DMS53 treated with DMSO at 0.1 percent for 48 hours (cell line): ENCODE measurements at regions not wholly inside any gene's neighbourhood (a gene's known extent, or its start where the extent isn't known, plus 50 kb on each side); places are given as distances from the start of the nearest gene placed in this dataset.
"Not testable (repeated sequence)": the region's sequence is repeated elsewhere in the genome, so short reads cannot be mapped to it uniquely, and the experiment has no call there.

ENCODE experiments used
- DNase-seq: peaks from one replicate; lab custom pipeline; 2025; ENCODE audit not compliant: unreplicated experiment; lab: John Stamatoyannopoulos, UW

- DNase-seq: no peak
Observed at GRCh38 chr15:46080016-46080415, 445.2 kb downstream of the SQOR start.

- no peak for DNase-seq
Observed at GRCh38 chr15:46088486-46089445, 453.9 kb downstream of the SQOR start.

GRCh38 chr15:46089467-46089935 is 454.7 kb downstream of the SQOR start:
- DNase-seq: no peak

GRCh38 chr15:46091860-46092450 is 457.1 kb downstream of the SQOR start:
- DNase-seq: peak; percentile 36

- DNase-seq: not testable (repeated sequence)
Observed at GRCh38 chr15:46098006-46098405, 463.2 kb downstream of the SQOR start.

- DNase-seq: no peak
Observed at GRCh38 chr15:46110755-46111154, 475.9 kb downstream of the SQOR start.

- peak; percentile 1 for DNase-seq
Observed at GRCh38 chr15:46111730-46112129, 476.9 kb downstream of the SQOR start.

GRCh38 chr15:46117071-46117470 is 482.2 kb downstream of the SQOR start:
- no peak for DNase-seq

GRCh38 chr15:46120713-46121112 is 485.9 kb downstream of the SQOR start:
- DNase-seq: no peak

GRCh38 chr15:46121441-46121840 is 486.6 kb downstream of the SQOR start:
- no peak for DNase-seq

- no peak for DNase-seq
Observed at GRCh38 chr15:46126581-46126980, 491.8 kb downstream of the SQOR start.

- no peak for DNase-seq
Observed at GRCh38 chr15:46127361-46127874, 492.6 kb downstream of the SQOR start.

GRCh38 chr15:46129145-46129544 is 494.3 kb downstream of the SQOR start:
- DNase-seq: no peak

- DNase-seq: no peak
Observed at GRCh38 chr15:46131876-46132275, 497.0 kb downstream of the SQOR start.

- no peak for DNase-seq
Observed at GRCh38 chr15:46137443-46137842, 502.6 kb downstream of the SQOR start.

GRCh38 chr15:46146002-46146401 is 511.2 kb downstream of the SQOR start:
- no peak for DNase-seq

GRCh38 chr15:46146915-46147314 is 512.1 kb downstream of the SQOR start:
- no peak for DNase-seq

- no peak for DNase-seq
Observed at GRCh38 chr15:46151786-46152185, 517.0 kb downstream of the SQOR start.

GRCh38 chr15:46166750-46167149 is 531.9 kb downstream of the SQOR start:
- DNase-seq: no peak

- DNase-seq: no peak
Observed at GRCh38 chr15:46170326-46170725, 535.5 kb downstream of the SQOR start.

- DNase-seq: no peak
Observed at GRCh38 chr15:46174122-46174521, 539.3 kb downstream of the SQOR start.

GRCh38 chr15:46177219-46177618 is 542.4 kb downstream of the SQOR start:
- DNase-seq: no peak
